Erythroblast (primary cell): ENCODE measurements at regions not wholly inside any gene's neighbourhood (a gene's known extent, or its start where the extent isn't known, plus 50 kb on each side); places are given as distances from the start of the nearest gene placed in this dataset.

ENCODE experiments used
- GATA1 ChIP-seq: IDR thresholded peaks from 2 replicates; pipeline ENCODE4 v1.6.1; 2011; ENCODE audit warnings: low read depth, mild to moderate bottlenecking, control low read depth, low read length, moderate library complexity
- POLR2A ChIP-seq: IDR thresholded peaks from 2 replicates; pipeline ENCODE4 v1.6.1; 2011; ENCODE audit warnings: mild to moderate bottlenecking, low read length

- TF ChIP-seq POLR2A (no peak), GATA1 (no peak)
Measured at GRCh38 chr19:20481736-20482135, 83.8 kb downstream of the ZNF737 start.
